ENCODE measurements at regions not wholly inside any gene's neighbourhood (a gene's known extent, or its start where the extent isn't known, plus 50 kb on each side); places are given as distances from the start of the nearest gene placed in this dataset.
"Not testable (repeated sequence)": the region's sequence is repeated elsewhere in the genome, so short reads cannot be mapped to it uniquely, and the experiment has no call there.

DNA sequence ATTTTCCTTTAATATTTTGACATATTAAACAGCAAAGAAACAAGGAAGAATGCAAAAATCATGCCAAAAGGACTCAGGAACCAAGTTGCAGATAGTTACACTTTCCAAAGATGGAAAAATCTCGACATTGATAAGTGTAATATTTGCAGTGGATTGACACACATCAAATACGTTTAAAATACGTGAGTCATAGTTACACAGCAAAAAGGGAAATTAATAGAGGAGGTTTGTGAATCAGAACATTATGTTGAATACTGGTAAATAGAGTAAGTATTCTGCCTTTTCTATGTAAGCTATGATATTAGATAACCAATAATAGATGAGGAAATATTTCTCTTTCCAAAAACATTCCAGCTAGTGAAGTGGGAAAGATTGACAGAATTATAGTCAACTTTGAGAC, 1761.3 kb upstream of the IGFBP7 start:
- H3K27ac Mint-ChIP-seq: no peak overlapping the region
- H3K27me3 Mint-ChIP-seq: no peaks in the 10 kb centered on the region
- ATAC-seq (replicated peaks): no peak
- H3K4me1 Mint-ChIP-seq: no peaks in the 10 kb centered on the region
- H3K36me3 Mint-ChIP-seq (ENCODE audit: low read depth): no peaks in the 10 kb centered on the region
- no peak overlapping the region for H3K4me3 Mint-ChIP-seq
- peaks cover 9% of the 10 kb centered on the region for H3K9me3 Mint-ChIP-seq

DNA sequence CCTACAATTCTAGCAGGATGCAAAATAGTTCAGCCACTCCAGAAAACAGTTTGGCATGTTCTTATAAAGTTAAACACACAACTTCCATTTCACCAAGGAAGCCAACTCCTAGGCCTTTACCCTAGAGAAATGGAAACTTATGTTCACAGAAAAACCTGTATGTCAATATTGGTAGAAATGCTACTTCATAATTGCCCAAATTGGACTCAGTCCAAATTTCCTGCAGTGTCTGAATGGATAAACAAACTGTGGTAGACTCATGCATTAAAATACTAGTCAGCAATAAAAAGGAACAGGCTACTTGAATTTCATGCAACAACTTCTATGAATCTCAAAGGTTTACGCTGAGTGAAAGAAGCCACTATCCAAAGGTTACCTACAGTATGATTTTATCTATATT, 1738.8 kb upstream of the IGFBP7 start:
- H3K27ac Mint-ChIP-seq: no peak overlapping the region
- no peaks in the 10 kb centered on the region for H3K27me3 Mint-ChIP-seq
- H3K9me3 Mint-ChIP-seq: peaks cover 14% of the 10 kb centered on the region

DNA sequence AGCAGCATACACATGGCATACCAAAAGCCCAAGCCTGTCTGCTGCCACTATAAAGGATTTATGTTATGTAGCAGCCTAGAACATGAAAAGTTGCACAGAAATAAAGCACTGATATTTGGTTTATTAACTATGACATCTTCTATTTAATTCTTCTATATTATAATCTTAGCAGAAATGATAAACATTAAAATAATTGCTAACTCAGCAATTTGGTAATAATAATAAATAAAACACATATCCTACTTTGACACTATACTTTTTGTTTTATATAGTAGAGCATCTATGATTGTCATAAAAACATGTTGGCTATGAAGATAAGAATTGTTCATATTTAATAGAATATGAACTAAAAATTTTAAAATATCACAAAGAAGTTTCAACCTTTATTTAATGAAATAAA, 1733.3 kb upstream of the IGFBP7 start:
- H3K4me3 Mint-ChIP-seq: no peak overlapping the region
- no peaks in the 10 kb centered on the region for H3K36me3 Mint-ChIP-seq (ENCODE audit: low read depth)
- H3K9me3 Mint-ChIP-seq: peaks cover 25% of the 10 kb centered on the region
- no peak overlapping the region for H3K27ac Mint-ChIP-seq
- no peaks in the 10 kb centered on the region for H3K4me1 Mint-ChIP-seq
- ATAC-seq (replicated peaks): no peak
- H3K27me3 Mint-ChIP-seq: no peaks in the 10 kb centered on the region

More for the DNA sequence above, 1738.8 kb upstream of the IGFBP7 start:
- Mint-ChIP-seq H3K36me3 (ENCODE audit: low read depth) (no peaks in the 10 kb centered on the region), H3K4me1 (no peaks in the 10 kb centered on the region), H3K4me3 (no peak overlapping the region)
- no peak for ATAC-seq (replicated peaks)

DNA sequence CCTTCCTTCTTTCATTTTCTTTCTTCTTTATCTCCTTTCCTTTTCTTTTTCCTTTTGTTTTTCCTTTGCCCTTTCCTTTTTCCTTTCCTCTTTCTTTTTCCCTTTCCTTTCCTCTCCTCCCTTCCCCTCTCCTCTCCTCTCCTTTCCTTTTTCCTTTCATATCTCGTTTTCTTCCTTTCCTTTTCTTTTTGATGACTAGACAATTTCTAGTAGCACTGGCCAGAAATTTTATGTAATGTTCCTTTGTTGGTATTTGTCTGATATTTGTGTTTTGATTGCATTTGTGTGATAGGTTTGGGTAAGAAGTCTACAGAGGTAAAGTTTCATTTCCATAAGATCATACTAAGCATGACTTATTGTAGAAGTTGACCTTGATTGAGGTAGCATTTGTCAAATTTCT, 1722.9 kb upstream of the IGFBP7 start:
- Mint-ChIP-seq H3K4me3 (no peak overlapping the region), H3K36me3 (ENCODE audit: low read depth) (no peaks in the 10 kb centered on the region), H3K27me3 (no peaks in the 10 kb centered on the region), H3K27ac (no peak overlapping the region), H3K4me1 (no peaks in the 10 kb centered on the region), H3K9me3 (peaks cover 13% of the 10 kb centered on the region)
- no peak for ATAC-seq (replicated peaks)

DNA sequence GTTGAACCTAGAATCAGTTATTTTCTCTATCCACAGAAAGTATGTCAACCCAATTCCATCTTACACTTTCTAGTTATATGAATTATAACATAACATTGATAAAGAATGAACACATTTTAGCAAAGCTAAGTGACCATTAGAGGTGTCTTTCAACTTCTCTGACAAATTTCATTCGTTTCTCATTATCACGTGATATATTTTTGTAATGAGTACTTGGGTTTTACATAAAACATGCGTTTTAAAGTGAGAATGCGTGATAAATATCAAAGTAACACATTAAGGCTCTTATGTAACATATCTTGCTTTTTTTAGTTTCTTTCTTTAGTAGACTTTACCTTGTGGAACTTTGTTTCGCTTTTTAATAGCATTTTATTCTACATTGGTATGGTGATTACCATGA, 1715.1 kb upstream of the IGFBP7 start:
- ATAC-seq (replicated peaks): no peak
- H3K4me3 Mint-ChIP-seq: no peak overlapping the region
- H3K9me3 Mint-ChIP-seq: peaks cover 13% of the 10 kb centered on the region
- H3K36me3 Mint-ChIP-seq (ENCODE audit: low read depth): no peaks in the 10 kb centered on the region
- no peaks in the 10 kb centered on the region for H3K4me1 Mint-ChIP-seq
- no peaks in the 10 kb centered on the region for H3K27me3 Mint-ChIP-seq
- H3K27ac Mint-ChIP-seq: no peak overlapping the region

DNA sequence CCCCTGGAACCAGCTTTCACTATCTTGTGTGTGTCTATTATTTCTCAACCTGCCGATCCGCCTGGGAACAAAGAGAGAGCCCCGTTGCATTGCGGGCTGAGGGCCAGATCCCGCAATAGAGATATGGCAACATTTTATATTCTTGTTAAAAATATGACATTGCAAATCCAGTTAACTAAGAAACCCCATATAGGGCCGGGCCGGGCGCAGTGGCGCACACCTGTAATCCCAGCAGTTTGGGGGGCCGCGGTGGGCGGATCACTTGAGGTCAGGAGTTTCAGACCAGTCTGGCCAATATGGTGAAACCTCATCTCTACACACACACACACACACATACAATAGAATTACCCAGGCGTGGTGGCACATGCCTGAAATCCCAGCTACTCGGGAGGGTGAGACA, 1708.4 kb upstream of the IGFBP7 start:
- peaks cover 26% of the 10 kb centered on the region for H3K9me3 Mint-ChIP-seq
- H3K36me3 Mint-ChIP-seq (ENCODE audit: low read depth); H3K4me1 Mint-ChIP-seq; ATAC-seq (replicated peaks); H3K27ac Mint-ChIP-seq; H3K4me3 Mint-ChIP-seq; H3K27me3 Mint-ChIP-seq: not testable (repeated sequence)

DNA sequence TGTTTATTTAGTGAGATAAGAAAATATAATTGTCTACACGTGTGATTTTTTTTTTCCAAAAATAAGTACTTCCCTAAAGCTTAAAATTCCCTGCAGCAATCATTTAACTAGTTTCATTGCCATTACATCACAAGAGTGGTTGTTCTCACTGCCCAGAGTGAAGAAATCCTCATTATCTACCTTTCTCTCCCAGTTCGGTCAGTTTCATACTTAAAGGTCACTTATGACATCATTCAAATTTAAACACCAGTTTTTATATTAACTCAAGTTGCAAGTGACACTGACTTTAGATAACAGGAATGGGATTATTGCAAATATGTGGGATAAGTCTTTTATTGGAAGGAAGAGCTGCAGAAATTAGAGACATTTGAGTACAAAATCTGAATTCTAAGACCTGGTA, 1699.8 kb upstream of the IGFBP7 start:
- H3K27ac Mint-ChIP-seq: no peak overlapping the region

DNA sequence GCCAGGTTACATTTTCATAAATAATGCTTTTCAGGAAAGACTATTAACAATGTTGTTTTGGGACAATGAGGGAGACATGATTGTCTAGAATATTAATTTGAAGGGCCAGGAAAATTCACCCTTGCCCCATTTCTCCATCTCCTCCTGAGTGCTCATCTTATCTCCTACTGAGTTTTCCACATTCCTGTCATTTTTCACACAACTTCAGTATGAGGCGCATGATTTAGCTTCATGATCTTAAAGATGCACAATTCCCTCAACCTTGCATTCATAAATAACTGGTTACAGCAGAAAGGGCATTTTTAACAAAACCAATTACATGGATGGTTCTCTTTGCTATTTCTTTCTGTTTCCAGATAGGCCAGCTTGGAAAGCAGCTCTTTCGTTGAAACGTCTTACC, 1699.2 kb upstream of the IGFBP7 start:
- Mint-ChIP-seq H3K27me3 (no peaks in the 10 kb centered on the region), H3K36me3 (ENCODE audit: low read depth) (no peaks in the 10 kb centered on the region), H3K4me3 (no peak overlapping the region), H3K27ac (no peak overlapping the region), H3K9me3 (peaks cover 19% of the 10 kb centered on the region), H3K4me1 (no peaks in the 10 kb centered on the region)
- no peak for ATAC-seq (replicated peaks)

More for the DNA sequence above, 1699.8 kb upstream of the IGFBP7 start:
- no peak overlapping the region for H3K4me3 Mint-ChIP-seq
- no peaks in the 10 kb centered on the region for H3K27me3 Mint-ChIP-seq
- H3K9me3 Mint-ChIP-seq: peaks cover 22% of the 10 kb centered on the region
- H3K4me1 Mint-ChIP-seq: no peaks in the 10 kb centered on the region
- no peak for ATAC-seq (replicated peaks)
- H3K36me3 Mint-ChIP-seq (ENCODE audit: low read depth): no peaks in the 10 kb centered on the region

DNA sequence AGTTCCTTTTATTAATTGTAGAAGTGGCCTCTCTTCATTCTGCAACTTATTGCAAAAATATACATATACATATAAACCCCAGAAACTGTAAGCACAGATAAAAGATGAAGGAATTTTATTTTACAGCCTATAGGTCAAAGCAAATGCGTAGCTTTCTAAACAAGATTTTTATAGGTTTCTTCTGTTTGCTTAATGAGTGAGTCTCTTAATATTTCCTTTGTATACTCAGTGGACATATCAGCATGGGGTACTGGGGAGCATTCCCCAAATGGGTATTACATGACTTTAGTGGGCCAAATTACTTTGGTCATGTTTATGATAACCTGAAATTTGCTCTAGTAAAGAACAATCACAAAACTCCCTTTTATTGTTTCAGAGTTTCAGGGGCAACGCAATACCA, 1698.6 kb upstream of the IGFBP7 start:
- H3K36me3 Mint-ChIP-seq (ENCODE audit: low read depth): no peaks in the 10 kb centered on the region
- no peak overlapping the region for H3K4me3 Mint-ChIP-seq
- H3K9me3 Mint-ChIP-seq: peaks cover 19% of the 10 kb centered on the region
- H3K27me3 Mint-ChIP-seq: no peaks in the 10 kb centered on the region
- no peak overlapping the region for H3K27ac Mint-ChIP-seq
- H3K4me1 Mint-ChIP-seq: no peaks in the 10 kb centered on the region
- no peak for ATAC-seq (replicated peaks)

DNA sequence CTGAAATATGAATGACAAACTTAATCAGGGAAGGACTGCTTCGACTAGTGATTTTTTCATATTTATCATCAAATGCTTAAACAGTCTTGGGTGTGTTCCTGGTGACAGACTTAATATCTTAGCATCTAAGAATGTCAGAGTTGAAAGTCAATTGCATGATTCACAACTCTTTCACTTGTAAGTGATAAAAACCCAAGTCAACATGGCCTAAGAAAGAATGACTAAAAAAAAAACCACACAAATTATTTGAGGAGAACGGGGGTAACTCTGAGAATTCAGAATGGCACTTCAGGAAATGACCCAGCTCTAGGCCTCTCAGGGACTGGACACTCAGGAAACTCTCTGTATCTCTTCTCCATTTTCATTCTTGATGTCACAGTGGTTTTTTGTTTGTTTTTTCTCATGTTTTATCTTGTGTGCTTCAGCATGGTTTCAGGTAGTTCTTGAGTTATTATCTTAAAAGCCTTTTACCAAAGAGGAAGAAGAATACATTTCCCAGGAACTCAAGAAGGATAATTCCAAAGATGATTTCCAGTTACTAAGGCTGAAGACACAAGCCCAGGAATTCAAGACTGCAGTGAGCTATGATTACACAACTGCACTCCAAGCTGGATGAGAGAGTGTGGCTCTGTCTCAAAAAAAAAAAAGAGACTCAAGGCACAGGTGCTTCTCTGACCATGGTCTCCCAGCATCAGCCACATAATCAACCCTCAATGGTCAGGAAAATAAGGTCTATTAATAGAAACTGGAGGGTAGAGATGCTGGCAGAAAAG, 1697.8 kb upstream of the IGFBP7 start:
- ATAC-seq (replicated peaks): no peak
- no peaks in the 10 kb centered on the region for H3K4me1 Mint-ChIP-seq
- H3K4me3 Mint-ChIP-seq: no peak overlapping the region
- no peaks in the 10 kb centered on the region for H3K36me3 Mint-ChIP-seq (ENCODE audit: low read depth)
- no peak overlapping the region for H3K27ac Mint-ChIP-seq
- H3K9me3 Mint-ChIP-seq: peaks cover 18% of the 10 kb centered on the region
- H3K27me3 Mint-ChIP-seq: no peaks in the 10 kb centered on the region

DNA sequence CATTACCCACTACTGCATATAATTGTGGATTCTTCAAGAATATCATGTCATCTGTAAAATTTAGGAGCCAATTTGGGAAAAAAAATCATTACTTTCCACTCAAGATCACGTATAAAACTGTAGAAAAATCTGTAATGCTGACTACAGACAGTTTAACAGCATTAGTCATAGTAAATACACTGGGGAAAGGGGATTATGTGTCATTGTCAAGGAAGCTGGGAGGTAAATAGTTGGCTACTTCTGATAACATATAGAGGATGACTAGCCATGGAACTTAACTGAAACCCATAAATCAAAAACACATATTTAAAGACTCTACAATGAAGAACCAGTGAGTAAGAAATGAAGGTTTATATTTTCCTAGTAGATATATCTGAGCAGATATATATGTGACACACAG, 1666.4 kb upstream of the IGFBP7 start:
- H3K4me3 Mint-ChIP-seq: no peak overlapping the region
- no peak overlapping the region for H3K27ac Mint-ChIP-seq
- H3K9me3 Mint-ChIP-seq: peaks cover 7% of the 10 kb centered on the region
- H3K4me1 Mint-ChIP-seq: no peaks in the 10 kb centered on the region
- no peaks in the 10 kb centered on the region for H3K27me3 Mint-ChIP-seq
- ATAC-seq (replicated peaks): no peak
- no peaks in the 10 kb centered on the region for H3K36me3 Mint-ChIP-seq (ENCODE audit: low read depth)

DNA sequence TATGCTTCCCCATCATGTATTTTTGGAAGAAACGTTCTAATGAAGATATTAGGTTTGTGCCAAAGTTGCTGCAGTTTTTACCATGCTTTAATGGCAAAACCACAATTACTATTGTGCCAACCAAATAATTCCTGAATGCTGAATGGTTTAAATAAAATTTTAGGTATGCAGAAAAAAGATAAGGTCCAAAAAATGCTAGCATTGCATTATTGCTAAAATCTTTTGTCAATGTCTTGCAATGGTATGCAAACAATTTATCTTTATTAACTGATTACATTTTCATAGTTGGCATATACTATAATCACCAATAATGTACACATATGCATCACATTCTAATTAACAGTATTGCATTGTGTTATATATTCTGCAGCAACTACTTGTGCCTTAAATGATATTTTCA, 1657.4 kb upstream of the IGFBP7 start:
- H3K27ac Mint-ChIP-seq: no peak overlapping the region

DNA sequence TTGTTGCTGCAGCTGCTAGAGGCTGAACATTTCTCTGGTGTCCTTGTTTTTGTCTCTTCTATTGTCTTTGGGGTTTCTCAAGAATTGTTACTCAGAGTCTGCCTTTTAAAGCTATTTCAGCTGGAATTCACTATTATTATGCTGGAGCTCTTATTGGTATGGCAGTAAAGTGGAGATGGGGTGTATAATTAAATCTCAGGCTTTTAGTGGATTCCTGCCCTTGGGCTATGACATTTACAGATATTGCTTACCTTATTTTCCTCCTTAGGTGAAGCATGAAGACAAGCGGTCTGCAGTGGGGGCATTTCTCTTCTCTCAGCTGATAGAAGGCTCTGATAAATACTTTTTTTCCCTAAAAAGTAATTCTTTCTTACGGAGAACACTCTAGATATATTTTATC, 1656.6 kb upstream of the IGFBP7 start:
- Mint-ChIP-seq H3K9me3 (peaks cover 8% of the 10 kb centered on the region), H3K27me3 (no peaks in the 10 kb centered on the region), H3K4me1 (no peaks in the 10 kb centered on the region), H3K4me3 (no peak overlapping the region), H3K36me3 (ENCODE audit: low read depth) (no peaks in the 10 kb centered on the region), H3K27ac (no peak overlapping the region)
- no peak for ATAC-seq (replicated peaks)

More for the DNA sequence above, 1657.4 kb upstream of the IGFBP7 start:
- H3K36me3 Mint-ChIP-seq (ENCODE audit: low read depth): no peaks in the 10 kb centered on the region
- no peaks in the 10 kb centered on the region for H3K4me1 Mint-ChIP-seq
- H3K9me3 Mint-ChIP-seq: peaks cover 9% of the 10 kb centered on the region
- ATAC-seq (replicated peaks): no peak
- no peak overlapping the region for H3K4me3 Mint-ChIP-seq
- H3K27me3 Mint-ChIP-seq: no peaks in the 10 kb centered on the region

DNA sequence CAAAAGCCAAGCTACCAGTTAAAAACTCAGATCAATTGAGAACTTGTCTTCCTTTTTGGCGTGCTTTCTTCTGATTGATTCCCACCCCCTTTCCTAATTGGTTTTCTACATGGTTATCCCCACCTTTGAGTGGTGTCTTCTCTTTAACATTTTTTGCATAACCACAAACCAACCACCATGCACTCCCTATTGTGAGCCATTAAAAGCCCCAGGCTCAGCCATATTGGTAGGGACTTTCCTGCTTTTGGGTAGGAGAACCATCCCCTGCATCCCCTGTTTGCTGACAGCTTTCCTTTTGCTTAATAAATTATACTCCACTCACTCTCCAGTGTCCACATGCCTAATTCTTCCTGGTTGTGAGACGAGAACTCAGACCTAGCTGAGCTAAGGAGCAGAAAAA, 1651.4 kb upstream of the IGFBP7 start:
- H3K4me1 Mint-ChIP-seq: no peaks in the 10 kb centered on the region
- no peak for ATAC-seq (replicated peaks)
- peaks cover 4% of the 10 kb centered on the region for H3K9me3 Mint-ChIP-seq
- H3K27ac Mint-ChIP-seq: no peak overlapping the region
- no peaks in the 10 kb centered on the region for H3K27me3 Mint-ChIP-seq
- no peaks in the 10 kb centered on the region for H3K36me3 Mint-ChIP-seq (ENCODE audit: low read depth)
- no peak overlapping the region for H3K4me3 Mint-ChIP-seq

DNA sequence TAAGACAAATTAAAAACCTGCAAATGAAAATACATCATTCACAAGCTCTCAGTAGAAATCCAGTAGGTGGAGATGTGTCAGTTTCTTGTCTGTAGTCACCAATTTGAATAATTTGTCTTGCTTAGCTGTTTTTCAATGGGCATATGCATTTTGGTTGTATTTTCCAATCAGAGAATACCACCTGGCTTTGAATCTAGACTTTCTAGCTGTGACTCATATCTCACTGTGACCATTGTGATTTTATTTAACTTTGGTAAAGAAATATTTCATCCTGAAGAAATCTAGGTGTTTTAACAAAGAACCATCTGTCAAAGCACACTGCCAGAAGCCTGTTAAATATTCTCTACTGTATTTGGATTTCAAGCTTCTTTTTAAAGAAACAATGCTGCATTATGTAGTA, 1650.6 kb upstream of the IGFBP7 start:
- no peak overlapping the region for H3K4me3 Mint-ChIP-seq

DNA sequence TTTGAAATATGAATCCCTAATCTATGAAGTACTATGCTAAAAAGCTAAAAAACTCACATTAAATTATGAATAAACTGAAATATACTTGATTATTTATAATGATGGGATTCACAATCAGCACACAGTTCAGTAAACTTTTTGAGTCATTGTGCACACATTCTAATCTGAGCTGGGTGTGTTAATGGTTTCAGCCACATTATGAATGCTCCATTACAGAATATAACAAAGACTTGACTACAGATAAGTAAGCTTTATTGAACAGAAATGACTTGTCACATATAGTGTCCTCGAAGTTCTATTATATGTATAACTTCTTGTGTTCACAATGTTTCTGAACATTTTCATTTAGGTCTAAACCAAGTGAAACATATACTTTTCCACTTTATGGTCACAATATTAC, 1649.9 kb upstream of the IGFBP7 start:
- H3K9me3 Mint-ChIP-seq: peaks cover 4% of the 10 kb centered on the region
- ATAC-seq (replicated peaks): no peak
- H3K4me3 Mint-ChIP-seq: no peak overlapping the region
- no peak overlapping the region for H3K27ac Mint-ChIP-seq
- H3K36me3 Mint-ChIP-seq (ENCODE audit: low read depth): no peaks in the 10 kb centered on the region
- no peaks in the 10 kb centered on the region for H3K27me3 Mint-ChIP-seq
- no peaks in the 10 kb centered on the region for H3K4me1 Mint-ChIP-seq

More for the DNA sequence above, 1650.6 kb upstream of the IGFBP7 start:
- Mint-ChIP-seq H3K9me3 (peaks cover 4% of the 10 kb centered on the region), H3K36me3 (ENCODE audit: low read depth) (no peaks in the 10 kb centered on the region), H3K27ac (no peak overlapping the region), H3K4me1 (no peaks in the 10 kb centered on the region), H3K27me3 (no peaks in the 10 kb centered on the region)
- no peak for ATAC-seq (replicated peaks)

Measured in activated T-helper 17 cell treated with anti-CD3 and anti-CD28 coated beads, Interleukin-2, amount 50 U/mL, for 72 hours (primary cell).